H1 (cell line): ENCODE measurements at regions not wholly inside any gene's neighbourhood (a gene's known extent, or its start where the extent isn't known, plus 50 kb on each side); places are given as distances from the start of the nearest gene placed in this dataset.
A peak's percentile ranks its signal among the peaks of the same experiment; 100 is the strongest.

Experiments used
- CTCF ChIA-PET: fragments of 300-600 bp; sonication (Branson Sonifier 250); formaldehyde crosslinking; loops from one replicate; lab custom pipeline; 2021; ENCODE audit not compliant: partially characterized antibody; lab: Charles Lee
- POLR2A ChIA-PET: fragments of 300-600 bp; sonication (Branson Sonifier 250); formaldehyde crosslinking; loops from one replicate; lab custom pipeline; 2021; ENCODE audit warnings: inconsistent platforms; ENCODE audit not compliant: partially characterized antibody; lab: Charles Lee
- DNase-seq, 2 experiments: peaks; one replicate each; pipeline versions ENCODE4 v3.0.0 to v3.0.0-alpha.2; 2010 to 2022; ENCODE audit warnings: low spot score in 2 of 2, low read depth in 1 of 2, mixed read lengths in 1 of 2
- FAIRE-seq: peaks from 2 replicates; lab custom pipeline; 2011; peaks lifted over from hg19 to GRCh38; lab: Jason Lieb, UNC
- H2AFZ ChIP-seq: 2 replicates; pipeline ENCODE4 v1.8.1; 2012; ENCODE audit warnings: low read length, inconsistent platforms
- H2AK5ac ChIP-seq: 2 replicates; pipeline ENCODE4 v1.6.1; 2013; ENCODE audit warnings: low read depth, low read length
- H2BK120ac ChIP-seq: replicated peaks from 2 replicates; pipeline ENCODE3; 2013; ENCODE audit warnings: low read depth, low read length, inconsistent platforms
- H2BK12ac ChIP-seq: 2 replicates; pipeline ENCODE4 v1.6.1; 2013; ENCODE audit warnings: low read depth, low read length
- H2BK15ac ChIP-seq: 2 replicates; pipeline ENCODE4 v1.6.1; 2013; ENCODE audit warnings: low read length
- H2BK20ac ChIP-seq: 2 replicates; pipeline ENCODE4 v1.6.1; 2013; ENCODE audit warnings: low read length
- H2BK5ac ChIP-seq: 2 replicates; pipeline ENCODE4 v1.6.1; 2013; ENCODE audit warnings: low read depth, low read length
- H3K14ac ChIP-seq: 2 replicates; pipeline ENCODE4 v1.6.1; 2013; ENCODE audit warnings: inconsistent platforms; ENCODE audit not compliant: insufficient read length
- H3K18ac ChIP-seq: 2 replicates; pipeline ENCODE4 v1.6.1; 2013; ENCODE audit warnings: low read length; ENCODE audit errors: extremely low read depth
- H3K23ac ChIP-seq: 2 replicates; pipeline ENCODE4 v1.6.1; 2013; ENCODE audit warnings: inconsistent platforms; ENCODE audit not compliant: insufficient read length
- H3K23me2 ChIP-seq: 2 replicates; pipeline ENCODE4 v1.6.1; 2013; ENCODE audit warnings: low read depth, low read length
- H3K27ac ChIP-seq: 2 replicates; pipeline ENCODE4 v1.6.1; 2011; ENCODE audit warnings: low read depth, low read length, inconsistent platforms
- H3K27me3 ChIP-seq, 4 experiments: replicated peaks in 1 of 4; 1 replicate in 1 of 4; 2 replicates in 3 of 4; pipeline versions ENCODE4 v1.6.1 to v1.8.1; 2011 to 2013; ENCODE audit warnings: low read length in 3 of 4, mild to moderate bottlenecking in 3 of 4, inconsistent platforms in 2 of 4, mixed read lengths in 2 of 4, moderate library complexity in 1 of 4; ENCODE audit not compliant: control insufficient read depth in 3 of 4, insufficient read depth in 3 of 4; ENCODE audit errors: extremely low read depth in 1 of 4
- H3K36me3 ChIP-seq, 4 experiments: 2 replicates each; pipeline versions ENCODE4 v1.6.1 to v1.8.1; 2011 to 2013; ENCODE audit warnings: mild to moderate bottlenecking in 4 of 4, low read length in 3 of 4, moderate library complexity in 2 of 4, control low read depth in 1 of 4, inconsistent platforms in 1 of 4; ENCODE audit not compliant: insufficient read depth in 4 of 4, control insufficient read depth in 2 of 4
- H3K4ac ChIP-seq: replicated peaks from 2 replicates; pipeline ENCODE3; 2013; ENCODE audit warnings: low read length, low read depth, mixed read lengths, inconsistent platforms; ENCODE audit not compliant: insufficient read length
- H3K4me1 ChIP-seq, 4 experiments: replicated peaks in 1 of 4; 1 replicate in 1 of 4; 2 replicates in 3 of 4; pipeline versions ENCODE4 v1.6.1 to v1.8.1; 2011 to 2013; ENCODE audit warnings: low read length in 3 of 4, inconsistent platforms in 2 of 4, mixed read lengths in 1 of 4; ENCODE audit not compliant: insufficient read depth in 4 of 4, control insufficient read depth in 3 of 4
- H3K4me2 ChIP-seq, 2 experiments: 2 replicates each; pipeline versions ENCODE4 v1.6.1 to v1.8.1; 2011 to 2013; ENCODE audit warnings: low read depth in 2 of 2, low read length in 2 of 2, control low read depth in 1 of 2, inconsistent platforms in 1 of 2, mild to moderate bottlenecking in 1 of 2; ENCODE audit not compliant: insufficient read depth in 1 of 2
- H3K4me3 ChIP-seq, 4 experiments: fragments of 200-600, 300-600 bp in 1 of 4; sonication (generic), shearing (Covaris generic), sonication (Bioruptor Twin) in 1 of 4; 2 replicates each; pipeline versions ENCODE4 v1.5.1 to v1.8.1; 2011 to 2016; ENCODE audit warnings: low read length in 4 of 4, low read depth in 3 of 4, control low read depth in 2 of 4, inconsistent platforms in 2 of 4, mild to moderate bottlenecking in 2 of 4, mixed read lengths in 1 of 4, moderate library complexity in 1 of 4; ENCODE audit not compliant: insufficient read depth in 2 of 4; ENCODE audit errors: extremely low read depth in 1 of 4
- H3K56ac ChIP-seq: replicated peaks from 2 replicates; pipeline ENCODE3; 2013; ENCODE audit warnings: low read depth, mild to moderate bottlenecking, mixed read lengths, low read length, inconsistent platforms; ENCODE audit not compliant: insufficient read length
- H3K79me1 ChIP-seq: 2 replicates; pipeline ENCODE4 v1.6.1; 2013; ENCODE audit warnings: low read depth, low read length, control low read depth
- H3K79me2 ChIP-seq, 2 experiments: 2 replicates each; pipeline versions ENCODE4 v1.6.1 to v1.8.1; 2012 to 2013; ENCODE audit warnings: low read length in 2 of 2, mild to moderate bottlenecking in 2 of 2, inconsistent platforms in 1 of 2; ENCODE audit not compliant: insufficient read depth in 2 of 2, control insufficient read depth in 1 of 2
- H3K9ac ChIP-seq, 4 experiments: replicated peaks in 1 of 4; 1 replicate in 1 of 4; 2 replicates in 3 of 4; pipeline versions ENCODE4 v1.6.1 to v1.8.1; 2011 to 2013; ENCODE audit warnings: low read depth in 3 of 4, low read length in 3 of 4, control low read depth in 2 of 4, mild to moderate bottlenecking in 2 of 4, moderate library complexity in 2 of 4, inconsistent platforms in 1 of 4; ENCODE audit errors: extremely low read depth in 1 of 4
- H3K9me3 ChIP-seq, 2 experiments: 2 replicates each; pipeline versions ENCODE4 v1.6.1 to v1.8.1; 2012 to 2013; ENCODE audit warnings: mild to moderate bottlenecking in 2 of 2, moderate library complexity in 2 of 2, control low read depth in 1 of 2, inconsistent platforms in 1 of 2, low read depth in 1 of 2, low read length in 1 of 2, mixed read lengths in 1 of 2; ENCODE audit not compliant: insufficient read depth in 2 of 2
- H4K20me1 ChIP-seq, 2 experiments: replicated peaks in 1 of 2; 2 replicates each; pipeline versions ENCODE3 to v1.8.1; 2011 to 2013; ENCODE audit warnings: inconsistent platforms in 2 of 2, low read length in 2 of 2, mild to moderate bottlenecking in 1 of 2; ENCODE audit not compliant: insufficient read depth in 2 of 2, control insufficient read depth in 1 of 2
- H4K5ac ChIP-seq: 2 replicates; pipeline ENCODE4 v1.6.1; 2013; ENCODE audit warnings: low read length, low read depth, mixed read lengths, inconsistent platforms; ENCODE audit not compliant: insufficient read length
- H4K8ac ChIP-seq: 2 replicates; pipeline ENCODE4 v1.8.0; 2013; ENCODE audit warnings: mild to moderate bottlenecking, moderate library complexity, low read length, inconsistent platforms; ENCODE audit not compliant: insufficient read depth; ENCODE audit errors: extremely low read depth
- H4K91ac ChIP-seq: replicated peaks from 2 replicates; pipeline ENCODE3; 2013; ENCODE audit warnings: low read length, mixed read lengths, inconsistent platforms; ENCODE audit not compliant: insufficient read length
- RAD21 ChIP-seq, 2 experiments: IDR thresholded peaks in 1 of 2; conservative IDR thresholded peaks in 1 of 2; 2 replicates each; pipeline ENCODE4 v1.6.1; 2011; ENCODE audit warnings: low read depth in 2 of 2, low read length in 2 of 2, improper control_type of control experiment in 1 of 2, inconsistent platforms in 1 of 2, mild to moderate bottlenecking in 1 of 2, moderate library complexity in 1 of 2
- RBBP5 ChIP-seq: IDR thresholded peaks from 2 replicates; pipeline ENCODE4 v1.7.1; 2012; ENCODE audit warnings: low read depth, mild to moderate bottlenecking, inconsistent platforms, low read length, moderate library complexity, borderline replicate concordance
- TAF1 ChIP-seq: IDR thresholded peaks from 2 replicates; pipeline ENCODE4 v1.6.1; 2011; ENCODE audit warnings: mild to moderate bottlenecking, low read depth, low read length
- WGBS, 2 experiments: shearing (Covaris generic) in 1 of 2; methylation state at CpG; one replicate each; pipeline versions ENCODE4 v1.1.6 to v1.1.7; 2013 to 2015; ENCODE audit warnings: low lambda C conversion rate in 2 of 2, mixed read lengths in 2 of 2, inconsistent platforms in 1 of 2, low coverage in 1 of 2, missing lambda C conversion rate in 1 of 2; ENCODE audit not compliant: insufficient replicate concordance in 2 of 2, insufficient coverage in 1 of 2, insufficient read length in 1 of 2; ENCODE audit errors: extremely low coverage in 1 of 2, missing lambda C conversion rate in 1 of 2; 5-methylcytosine and 5-hydroxymethylcytosine counted together
- TF ChIP-seq, protein P1 (sequence below), 3 experiments: IDR thresholded peaks; 1 replicate in 2 of 3; 2 replicates in 1 of 3; pipeline versions ENCODE4 v1.5.1 to v1.6.1; 2011; ENCODE audit warnings: low read length in 3 of 3, mild to moderate bottlenecking in 3 of 3, inconsistent platforms in 2 of 3, low read depth in 1 of 3, moderate library complexity in 1 of 3; ENCODE audit not compliant: insufficient read depth in 1 of 3; ENCODE audit errors: control extremely low read depth in 1 of 3

DNA sequence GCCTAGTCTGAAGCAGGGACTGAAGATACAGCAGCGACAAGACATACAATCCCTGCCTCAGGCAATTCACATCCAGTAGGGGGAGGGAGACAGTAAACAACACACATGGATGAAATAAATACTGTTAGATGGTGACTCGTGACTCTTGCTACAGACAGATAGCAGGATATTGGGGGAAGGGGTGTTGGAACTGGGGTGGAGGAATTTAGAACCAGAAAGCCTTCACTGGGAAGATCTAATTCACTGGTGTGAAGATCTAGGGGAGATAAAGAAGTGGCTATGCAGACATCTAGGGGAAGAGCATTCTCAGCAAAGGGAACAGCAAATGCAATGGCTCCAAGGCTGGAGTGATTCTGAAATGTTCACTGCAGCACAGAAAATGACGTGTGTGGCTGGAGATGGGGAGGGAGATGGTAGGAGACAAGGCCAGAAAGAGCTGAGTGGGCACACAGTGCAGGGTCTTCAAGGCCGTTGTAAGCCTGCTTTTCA is 52.6 kb upstream of the TMEM163 start:
- Histone ChIP-seq H2AFZ (peak overlapping the region; percentile 88), H3K56ac (no peak overlapping the region), H3K9me3 (no peaks in the 10 kb centered on the region), H2BK20ac (peak overlapping the region; percentile 1; the same call in 1 of the 2 replicates), H3K4me1 (peaks cover 6 to 19% (median 11%) of the 10 kb centered on the region in 4 experiments; a peak in 6 of 7 replicates), H3K79me1 (no peaks in the 10 kb centered on the region), H3K79me2 (no peaks in the 10 kb centered on the region), H3K14ac (no peak overlapping the region), H2BK5ac (no peak overlapping the region; the same call in 1 of the 2 replicates), H3K23ac (no peak overlapping the region), H3K4me2 (no peak overlapping the region), H3K36me3 (no peaks in the 10 kb centered on the region), H2BK15ac (no peak overlapping the region; the same call in 1 of the 2 replicates), H2BK120ac (no peak overlapping the region), H3K27me3 (no peaks in the 10 kb centered on the region), H4K20me1 (no peaks in the 10 kb centered on the region), H4K8ac (no peak overlapping the region), H3K4ac (no peak overlapping the region), H3K27ac (no peak overlapping the region), H4K91ac (peak overlapping the region; percentile 27), H3K4me3 (no peak overlapping the region), H3K23me2 (no peaks in the 10 kb centered on the region), H2AK5ac (0 out of 2 replicates have a peak overlapping the region, but pooled peaks have one; percentile 92), H3K9ac (no peak overlapping the region), H3K18ac (0 out of 2 replicates have a peak overlapping the region, but pooled peaks have one; percentile 17), H2BK12ac (peak overlapping the region; percentile 91), H4K5ac (no peak overlapping the region)
- FAIRE-seq (no peak), DNase-seq (no peak)
- WGBS, 2 experiments = 64% methylated on average over 4 of the region's 4 CpGs; no CpG with 5 or more reads in 1 of the 2 experiments
- ChIA-PET CTCF (interaction anchor here (0.9 to 1.8 kb wide), 3 partner anchors 10 to 57 kb away, joined by 3 to 7 read pairs (median 3); no protein-coding TSS in a partner anchor), POLR2A (no interaction called here)
- TF ChIP-seq, protein P1, sequence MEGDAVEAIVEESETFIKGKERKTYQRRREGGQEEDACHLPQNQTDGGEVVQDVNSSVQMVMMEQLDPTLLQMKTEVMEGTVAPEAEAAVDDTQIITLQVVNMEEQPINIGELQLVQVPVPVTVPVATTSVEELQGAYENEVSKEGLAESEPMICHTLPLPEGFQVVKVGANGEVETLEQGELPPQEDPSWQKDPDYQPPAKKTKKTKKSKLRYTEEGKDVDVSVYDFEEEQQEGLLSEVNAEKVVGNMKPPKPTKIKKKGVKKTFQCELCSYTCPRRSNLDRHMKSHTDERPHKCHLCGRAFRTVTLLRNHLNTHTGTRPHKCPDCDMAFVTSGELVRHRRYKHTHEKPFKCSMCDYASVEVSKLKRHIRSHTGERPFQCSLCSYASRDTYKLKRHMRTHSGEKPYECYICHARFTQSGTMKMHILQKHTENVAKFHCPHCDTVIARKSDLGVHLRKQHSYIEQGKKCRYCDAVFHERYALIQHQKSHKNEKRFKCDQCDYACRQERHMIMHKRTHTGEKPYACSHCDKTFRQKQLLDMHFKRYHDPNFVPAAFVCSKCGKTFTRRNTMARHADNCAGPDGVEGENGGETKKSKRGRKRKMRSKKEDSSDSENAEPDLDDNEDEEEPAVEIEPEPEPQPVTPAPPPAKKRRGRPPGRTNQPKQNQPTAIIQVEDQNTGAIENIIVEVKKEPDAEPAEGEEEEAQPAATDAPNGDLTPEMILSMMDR (IDR thresholded peaks at IDR 0.05; ENCODE audit: control extremely low read depth in 1 of 3, insufficient read depth in 1 of 3, low read depth in 1 of 3, low read length in 3 of 3) = peak in 1 of 3 experiments; percentile 30; a peak in 1 of 4 replicates
- TF ChIP-seq TAF1 (no peak), RBBP5 (0 out of 2 replicates have a peak, but pooled peaks have one; percentile 17), RAD21 (IDR thresholded peaks at IDR 0.05 in 1 of 2, conservative IDR thresholded peaks at IDR 0.05 in 1 of 2; ENCODE audit: low read depth in 2 of 2, low read length in 2 of 2) (peak in 1 of 2 experiments; percentile 16; a peak in 1 of 4 replicates)
- TF ChIP-seq, all 59 proteins: peak for 3
